A549 (cell line): ENCODE measurements at regions not wholly inside any gene's neighbourhood (a gene's known extent, or its start where the extent isn't known, plus 50 kb on each side); places are given as distances from the start of the nearest gene placed in this dataset.

Experiments
- EHMT2 ChIP-seq: fragments of 200-600 bp; sonication (generic); IDR thresholded peaks from 2 replicates; pipeline ENCODE4 v1.6.1; 2016; ENCODE audit warnings: antibody characterized with exemption, low read depth, mild to moderate bottlenecking, moderate library complexity
- HMGXB4 ChIP-seq: fragments of 250-450 bp; sonication (Bioruptor Pico); IDR thresholded peaks from 2 replicates; pipeline ENCODE4 v1.5.0; 2021; ENCODE audit warnings: mild to moderate bottlenecking, moderate library complexity, borderline replicate concordance
- MAX ChIP-seq: IDR thresholded peaks from 2 replicates; pipeline ENCODE4 v1.6.1; 2012
- NR3C1 ChIP-seq: fragments of >200 bp; sonication (Bioruptor Twin); formaldehyde crosslinking; IDR thresholded peaks from 3 replicates; pipeline ENCODE4 v1.6.1; 2017
- POLR2A ChIP-seq: IDR thresholded peaks from 2 replicates; pipeline ENCODE4 v1.6.1; 2012; ENCODE audit warnings: mild to moderate bottlenecking, low read length
- RCOR1 ChIP-seq: fragments of 150-350 bp; IDR thresholded peaks from 2 replicates; pipeline ENCODE4 v1.6.1; 2014; ENCODE audit warnings: antibody characterized with exemption, low read length, low read depth
- TF ChIP-seq, protein P1 (sequence below): fragments of >200 bp; sonication (Bioruptor Twin); formaldehyde crosslinking; IDR thresholded peaks from 3 replicates; pipeline ENCODE4 v1.5.1; 2016

DNA sequence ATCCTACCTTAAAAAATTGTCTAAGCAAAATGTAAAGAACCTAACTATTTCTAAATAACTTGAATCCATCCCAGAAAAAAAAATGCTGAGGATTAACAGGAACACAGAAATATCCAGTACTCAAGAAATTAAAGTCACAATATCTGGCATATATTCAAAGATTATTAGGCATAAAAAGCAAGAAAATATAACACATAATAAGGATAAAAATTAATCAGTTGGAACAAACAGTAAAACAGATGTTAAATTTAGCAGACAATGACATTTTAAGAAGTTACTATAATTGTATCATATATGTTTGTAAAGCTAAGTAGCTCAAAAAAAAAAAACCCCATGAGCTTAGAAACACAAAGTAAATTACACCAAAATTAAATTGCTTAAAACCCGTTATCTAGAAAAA, 427.4 kb upstream of the GYPC start:
- TF ChIP-seq, protein P1, sequence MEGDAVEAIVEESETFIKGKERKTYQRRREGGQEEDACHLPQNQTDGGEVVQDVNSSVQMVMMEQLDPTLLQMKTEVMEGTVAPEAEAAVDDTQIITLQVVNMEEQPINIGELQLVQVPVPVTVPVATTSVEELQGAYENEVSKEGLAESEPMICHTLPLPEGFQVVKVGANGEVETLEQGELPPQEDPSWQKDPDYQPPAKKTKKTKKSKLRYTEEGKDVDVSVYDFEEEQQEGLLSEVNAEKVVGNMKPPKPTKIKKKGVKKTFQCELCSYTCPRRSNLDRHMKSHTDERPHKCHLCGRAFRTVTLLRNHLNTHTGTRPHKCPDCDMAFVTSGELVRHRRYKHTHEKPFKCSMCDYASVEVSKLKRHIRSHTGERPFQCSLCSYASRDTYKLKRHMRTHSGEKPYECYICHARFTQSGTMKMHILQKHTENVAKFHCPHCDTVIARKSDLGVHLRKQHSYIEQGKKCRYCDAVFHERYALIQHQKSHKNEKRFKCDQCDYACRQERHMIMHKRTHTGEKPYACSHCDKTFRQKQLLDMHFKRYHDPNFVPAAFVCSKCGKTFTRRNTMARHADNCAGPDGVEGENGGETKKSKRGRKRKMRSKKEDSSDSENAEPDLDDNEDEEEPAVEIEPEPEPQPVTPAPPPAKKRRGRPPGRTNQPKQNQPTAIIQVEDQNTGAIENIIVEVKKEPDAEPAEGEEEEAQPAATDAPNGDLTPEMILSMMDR, result no peak
- TF ChIP-seq NR3C1, result no peak
- TF ChIP-seq MAX, result no peak
- TF ChIP-seq EHMT2, result no peak
- no peak for TF ChIP-seq POLR2A
- no peak for TF ChIP-seq HMGXB4 (CRISPR knock-in tag)
- no peak for TF ChIP-seq RCOR1
